ENCODE measurements at regions not wholly inside any gene's neighbourhood (a gene's known extent, or its start where the extent isn't known, plus 50 kb on each side); places are given as distances from the start of the nearest gene placed in this dataset.

DNA sequence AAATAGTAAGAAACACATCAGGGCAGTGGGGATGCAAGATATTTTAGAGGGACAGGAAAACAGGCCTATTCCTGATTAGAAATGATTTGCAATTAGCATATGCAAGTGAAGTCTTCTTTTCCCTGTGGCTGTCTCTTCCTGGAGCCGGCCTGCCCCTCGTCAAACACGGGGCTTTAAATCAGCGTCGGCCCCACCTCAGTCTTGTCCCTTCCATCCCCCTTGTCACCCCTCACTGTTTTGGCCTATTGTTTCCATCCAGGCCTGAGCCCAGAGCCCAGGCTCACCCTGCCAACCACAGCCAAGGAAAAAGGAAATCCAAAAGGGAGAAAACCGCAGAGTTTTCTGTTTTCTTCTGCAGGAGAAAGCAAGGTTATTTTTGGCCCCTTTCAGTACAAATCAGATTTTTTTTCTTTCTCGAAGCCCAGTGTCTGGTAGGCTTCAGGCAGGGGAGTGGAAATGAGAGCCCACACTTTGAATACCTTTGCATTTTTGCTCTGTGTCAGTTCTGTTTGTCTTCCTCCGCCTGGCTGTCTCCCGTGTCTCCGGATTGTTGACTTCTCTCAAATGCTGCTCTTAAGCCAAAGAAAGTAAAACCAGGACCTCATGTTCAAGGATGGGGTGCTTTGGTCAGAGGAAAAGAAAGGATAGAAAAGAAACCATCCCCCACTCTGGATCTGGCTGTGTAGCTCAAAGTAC is 399.9 kb upstream of the CDH11 start:
- TF ChIP-seq, protein P1, sequence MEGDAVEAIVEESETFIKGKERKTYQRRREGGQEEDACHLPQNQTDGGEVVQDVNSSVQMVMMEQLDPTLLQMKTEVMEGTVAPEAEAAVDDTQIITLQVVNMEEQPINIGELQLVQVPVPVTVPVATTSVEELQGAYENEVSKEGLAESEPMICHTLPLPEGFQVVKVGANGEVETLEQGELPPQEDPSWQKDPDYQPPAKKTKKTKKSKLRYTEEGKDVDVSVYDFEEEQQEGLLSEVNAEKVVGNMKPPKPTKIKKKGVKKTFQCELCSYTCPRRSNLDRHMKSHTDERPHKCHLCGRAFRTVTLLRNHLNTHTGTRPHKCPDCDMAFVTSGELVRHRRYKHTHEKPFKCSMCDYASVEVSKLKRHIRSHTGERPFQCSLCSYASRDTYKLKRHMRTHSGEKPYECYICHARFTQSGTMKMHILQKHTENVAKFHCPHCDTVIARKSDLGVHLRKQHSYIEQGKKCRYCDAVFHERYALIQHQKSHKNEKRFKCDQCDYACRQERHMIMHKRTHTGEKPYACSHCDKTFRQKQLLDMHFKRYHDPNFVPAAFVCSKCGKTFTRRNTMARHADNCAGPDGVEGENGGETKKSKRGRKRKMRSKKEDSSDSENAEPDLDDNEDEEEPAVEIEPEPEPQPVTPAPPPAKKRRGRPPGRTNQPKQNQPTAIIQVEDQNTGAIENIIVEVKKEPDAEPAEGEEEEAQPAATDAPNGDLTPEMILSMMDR (IDR thresholded peaks at IDR 0.05): no peak
- no peak for TF ChIP-seq POLR2A (IDR thresholded peaks at IDR 0.05)

Data from uterus (tissue), 2 donors.